H7 (cell line): ENCODE measurements at regions not wholly inside any gene's neighbourhood (a gene's known extent, or its start where the extent isn't known, plus 50 kb on each side); places are given as distances from the start of the nearest gene placed in this dataset.
"Not testable (repeated sequence)": the region's sequence is repeated elsewhere in the genome, so short reads cannot be mapped to it uniquely, and the experiment has no call there.

Source experiments
- DNase-seq: peaks from one replicate; pipeline ENCODE4 v3.0.0; 2012
- H3K27me3 ChIP-seq: 2 replicates; pipeline ENCODE4 v1.6.0; 2011; ENCODE audit warnings: mild to moderate bottlenecking, low read length; ENCODE audit not compliant: control insufficient read depth, insufficient read depth
- H3K36me3 ChIP-seq: replicated peaks from 2 replicates; pipeline ENCODE4 v1.5.1; 2011; ENCODE audit warnings: low read length; ENCODE audit not compliant: control insufficient read depth, insufficient read depth
- H3K4me3 ChIP-seq: 2 replicates; pipeline ENCODE4 v1.5.1; 2011; ENCODE audit warnings: low read depth, mild to moderate bottlenecking, control low read depth, low read length, moderate library complexity; ENCODE audit not compliant: insufficient read depth

DNA sequence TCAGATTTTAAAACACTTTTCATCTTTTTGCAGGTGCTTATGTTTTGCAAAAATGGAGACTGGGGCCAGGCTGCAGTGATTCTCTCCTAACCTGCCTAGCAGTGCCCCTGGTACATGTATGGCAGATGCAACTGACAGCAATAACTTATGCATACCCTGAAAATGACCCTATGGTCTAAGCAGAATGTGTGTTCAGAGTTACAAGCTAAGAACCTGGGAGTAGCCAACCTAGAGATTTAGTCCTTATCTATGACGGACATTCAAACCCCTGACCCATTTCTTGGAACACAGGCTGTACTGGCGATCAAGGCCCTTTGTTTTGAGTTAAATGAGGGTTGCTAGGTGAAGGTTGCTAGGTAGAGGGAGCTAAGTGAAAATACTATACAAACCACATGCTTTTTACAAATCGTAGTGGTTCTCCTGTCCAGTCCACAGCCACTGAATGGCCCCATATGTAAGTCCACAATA is 184.9 kb upstream of the SESN3 start:
- Histone ChIP-seq H3K27me3 (no peaks in the 10 kb centered on the region), H3K4me3 (no peak overlapping the region), H3K36me3 (no peaks in the 10 kb centered on the region)
- DNase-seq, result no peak

DNA sequence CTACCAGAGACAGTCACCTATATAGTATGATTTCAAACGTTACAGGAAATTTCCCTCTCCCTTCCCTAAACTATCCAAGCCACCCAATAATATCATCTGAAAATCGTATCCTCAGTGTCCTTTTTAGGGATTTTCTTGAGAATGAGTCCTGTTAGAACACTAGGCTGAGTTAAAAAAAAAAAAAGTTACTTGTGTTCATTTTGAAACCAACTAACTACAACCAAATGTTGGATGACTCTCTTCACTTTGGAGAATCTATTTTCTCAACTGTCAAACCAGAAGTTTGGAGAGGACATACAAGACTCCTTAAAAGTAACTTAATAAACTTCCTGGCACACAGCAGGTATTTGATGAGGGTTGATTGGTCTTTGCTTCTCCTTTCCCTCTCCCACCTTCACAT is 183.2 kb upstream of the SESN3 start:
- Histone ChIP-seq H3K4me3 (no peak overlapping the region), H3K27me3 (no peaks in the 10 kb centered on the region), H3K36me3 (no peaks in the 10 kb centered on the region)
- no peak for DNase-seq

- DNase-seq, result no peak
- no peak overlapping the region for H3K4me3 ChIP-seq
- H3K27me3 ChIP-seq, result no peaks in the 10 kb centered on the region
- H3K36me3 ChIP-seq, result no peaks in the 10 kb centered on the region
These were observed 182.8 kb upstream of the SESN3 start for GRCh38 chr11:95413761-95414160.

GRCh38 chr11:95413021-95413420 is 182.0 kb upstream of the SESN3 start:
- DNase-seq, result no peak
- Histone ChIP-seq H3K36me3 (no peaks in the 10 kb centered on the region), H3K4me3 (no peak overlapping the region), H3K27me3 (no peaks in the 10 kb centered on the region)

DNA sequence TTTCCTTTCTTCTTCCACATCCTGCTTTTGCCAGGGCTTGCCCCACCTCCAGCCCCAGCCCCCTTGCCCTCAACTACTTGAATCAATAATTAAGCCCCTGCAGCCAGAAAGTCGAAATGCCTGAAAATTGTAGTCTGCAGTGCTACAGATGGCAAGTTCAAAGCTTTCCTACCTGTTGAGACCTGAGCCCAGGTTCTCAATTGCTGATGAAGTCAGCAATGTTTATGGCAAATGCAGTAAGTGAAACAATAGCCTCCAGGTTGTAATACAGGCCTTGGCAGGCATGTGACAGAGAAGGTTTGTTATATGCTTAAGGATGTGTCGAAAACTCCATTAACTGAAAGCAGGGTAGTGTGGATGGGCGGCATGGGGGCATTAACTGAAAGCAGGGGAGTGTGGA is 181.1 kb upstream of the SESN3 start:
- H3K36me3 ChIP-seq, result no peaks in the 10 kb centered on the region
- no peak overlapping the region for H3K4me3 ChIP-seq

DNA sequence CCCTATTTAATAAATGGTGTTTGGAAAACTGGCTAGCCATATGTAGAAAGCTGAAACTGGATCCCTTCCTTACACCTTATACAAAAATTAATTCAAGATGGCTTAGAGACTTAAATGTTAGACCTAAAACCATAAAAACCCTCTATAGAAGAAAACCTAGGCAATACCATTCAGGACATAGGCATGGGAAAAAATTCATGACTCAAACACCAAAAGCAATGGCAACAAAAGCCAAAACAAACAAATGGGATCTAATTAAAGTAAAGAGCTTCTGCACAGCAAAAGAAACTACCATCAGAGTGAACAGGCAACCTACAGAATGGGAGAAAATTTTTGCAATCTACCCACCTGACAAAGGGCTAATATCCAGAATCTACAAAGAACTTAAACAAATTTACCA is 179.7 kb upstream of the SESN3 start:
- H3K4me3 ChIP-seq, H3K36me3 ChIP-seq, H3K27me3 ChIP-seq, DNase-seq: not testable (repeated sequence)

More for the DNA sequence above, 181.1 kb upstream of the SESN3 start:
- H3K27me3 ChIP-seq, result no peaks in the 10 kb centered on the region
- DNase-seq, result no peak

DNA sequence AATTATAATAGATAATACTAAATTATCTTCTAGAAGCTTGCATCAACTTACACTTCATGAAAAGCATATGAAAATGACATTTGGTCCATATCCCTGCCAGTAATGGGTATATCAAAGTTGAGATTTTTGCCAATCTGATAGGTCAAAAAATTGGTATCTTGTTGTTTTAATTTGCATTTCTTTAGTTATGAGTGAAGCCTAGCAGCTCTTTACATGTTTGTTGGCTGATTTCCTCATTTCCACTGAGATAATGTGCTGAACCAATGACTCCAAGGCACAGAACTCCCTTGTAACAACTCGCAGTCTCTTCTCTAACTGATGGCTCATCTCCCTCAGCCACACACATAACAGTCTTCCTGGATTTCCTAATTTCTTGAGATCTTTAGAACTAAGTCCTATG is 175.3 kb upstream of the SESN3 start:
- no peak for DNase-seq
- H3K36me3 ChIP-seq, result no peaks in the 10 kb centered on the region

GRCh38 chr11:95404370-95404769 is 173.4 kb upstream of the SESN3 start:
- H3K36me3 ChIP-seq, result no peaks in the 10 kb centered on the region
- no peaks in the 10 kb centered on the region for H3K27me3 ChIP-seq
- no peak overlapping the region for H3K4me3 ChIP-seq
- no peak for DNase-seq

More for the DNA sequence above, 175.3 kb upstream of the SESN3 start:
- no peak overlapping the region for H3K4me3 ChIP-seq
- H3K27me3 ChIP-seq, result no peaks in the 10 kb centered on the region

GRCh38 chr11:95398437-95399112 is 167.6 kb upstream of the SESN3 start:
- DNase-seq, result no peak

DNA sequence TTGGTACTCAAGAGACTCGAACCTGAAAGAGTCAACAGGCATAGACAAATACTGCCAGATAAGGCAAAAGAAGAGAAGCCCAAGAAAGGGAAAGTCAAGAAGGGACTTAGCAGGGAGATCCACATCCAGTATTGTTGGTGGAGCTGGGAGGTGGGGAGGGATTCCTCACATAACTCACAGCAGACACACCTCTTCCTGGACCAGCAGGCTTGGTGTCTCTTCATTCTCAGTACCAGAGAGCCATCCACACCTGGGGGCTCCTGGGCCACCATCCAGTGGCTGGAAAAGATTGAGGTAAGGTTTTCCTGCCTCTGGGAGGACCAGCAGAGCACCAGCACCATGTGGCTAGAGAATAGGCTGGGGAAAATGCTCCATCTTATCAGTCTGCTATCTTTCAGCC is 161.6 kb upstream of the SESN3 start:
- H3K36me3 ChIP-seq, result no peaks in the 10 kb centered on the region
- no peak for DNase-seq

More at GRCh38 chr11:95398437-95399112, 167.6 kb upstream of the SESN3 start:
- Histone ChIP-seq H3K27me3 (no peaks in the 10 kb centered on the region), H3K4me3 (no peak overlapping the region), H3K36me3 (no peaks in the 10 kb centered on the region)

DNA sequence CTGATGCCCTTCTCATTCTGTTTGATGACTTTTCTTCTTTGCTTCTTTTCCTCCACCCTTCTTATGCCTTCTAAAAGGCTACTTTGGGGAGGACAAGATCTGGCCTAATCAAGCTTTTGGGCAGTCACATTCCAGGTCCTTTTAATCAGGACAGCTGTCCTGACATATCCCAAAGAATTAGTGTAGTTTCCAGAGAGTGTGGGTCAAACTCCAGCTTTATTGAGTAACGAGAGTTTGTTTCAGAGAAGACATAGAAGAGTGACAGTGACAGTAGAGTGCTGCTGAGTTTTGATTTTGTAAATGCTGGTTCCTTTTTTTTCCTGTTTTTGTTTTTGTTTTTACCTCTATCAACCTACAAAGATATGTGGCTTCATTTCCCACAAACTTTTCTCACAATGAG is 158.4 kb upstream of the SESN3 start:
- no peak overlapping the region for H3K4me3 ChIP-seq
- H3K36me3 ChIP-seq, result no peaks in the 10 kb centered on the region
- DNase-seq, result no peak
- H3K27me3 ChIP-seq, result no peaks in the 10 kb centered on the region

More for the DNA sequence above, 161.6 kb upstream of the SESN3 start:
- no peak overlapping the region for H3K4me3 ChIP-seq
- no peaks in the 10 kb centered on the region for H3K27me3 ChIP-seq

DNA sequence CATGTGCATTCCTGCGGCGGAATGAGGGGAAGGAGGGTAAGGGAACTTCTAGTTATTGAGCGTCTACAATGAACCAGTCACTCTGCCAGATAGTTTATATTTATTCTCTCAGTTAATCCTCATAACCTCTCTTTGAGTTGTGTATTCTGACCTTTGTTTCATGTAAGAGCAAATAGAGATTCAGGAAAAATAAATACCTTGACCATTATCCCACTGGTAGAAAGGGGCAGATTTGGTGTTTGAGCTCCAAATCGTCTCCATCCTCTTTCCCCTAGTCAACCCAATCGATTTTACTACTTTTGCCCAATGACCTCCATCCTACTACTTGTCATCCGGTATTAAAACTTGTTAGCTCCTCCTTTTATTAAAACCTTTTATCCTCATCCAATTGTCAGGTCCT is 157.1 kb upstream of the SESN3 start:
- DNase-seq, result no peak
- no peaks in the 10 kb centered on the region for H3K36me3 ChIP-seq
- H3K27me3 ChIP-seq, result no peaks in the 10 kb centered on the region
- no peak overlapping the region for H3K4me3 ChIP-seq

- no peaks in the 10 kb centered on the region for H3K36me3 ChIP-seq
- no peak for DNase-seq
These were observed 156.3 kb upstream of the SESN3 start for GRCh38 chr11:95387325-95387724.

DNA sequence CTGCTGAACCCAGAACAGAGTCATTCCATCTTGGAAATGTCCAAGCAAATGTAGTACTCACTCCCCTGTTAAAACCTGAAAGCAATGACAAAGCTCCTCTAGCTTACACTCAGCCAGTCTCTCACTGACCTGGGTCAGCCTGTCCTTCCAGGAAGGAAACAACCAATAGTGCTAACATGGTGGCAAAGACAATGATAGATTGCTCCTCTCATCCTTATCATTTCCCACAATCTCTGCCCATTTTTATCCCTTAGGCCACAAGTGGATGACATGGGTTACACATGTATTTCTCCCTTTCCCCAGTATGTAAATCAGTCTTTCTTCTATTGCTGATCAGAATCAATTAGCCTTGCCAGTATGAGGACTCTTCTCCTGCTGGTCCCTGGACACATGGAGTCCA is 154.6 kb upstream of the SESN3 start:
- no peak for DNase-seq
- Histone ChIP-seq H3K36me3 (no peaks in the 10 kb centered on the region), H3K27me3 (no peaks in the 10 kb centered on the region), H3K4me3 (no peak overlapping the region)

More at GRCh38 chr11:95387325-95387724, 156.3 kb upstream of the SESN3 start:
- no peak overlapping the region for H3K4me3 ChIP-seq
- no peaks in the 10 kb centered on the region for H3K27me3 ChIP-seq

GRCh38 chr11:95379479-95379878 is 148.5 kb upstream of the SESN3 start:
- H3K36me3 ChIP-seq, result no peaks in the 10 kb centered on the region
- DNase-seq, result no peak

GRCh38 chr11:95378789-95379188 is 147.8 kb upstream of the SESN3 start:
- H3K27me3 ChIP-seq, result no peaks in the 10 kb centered on the region
- DNase-seq, result peak; percentile 51
- no peaks in the 10 kb centered on the region for H3K36me3 ChIP-seq
- H3K4me3 ChIP-seq, result no peak overlapping the region

More at GRCh38 chr11:95379479-95379878, 148.5 kb upstream of the SESN3 start:
- Histone ChIP-seq H3K4me3 (no peak overlapping the region), H3K27me3 (no peaks in the 10 kb centered on the region)
